Activated CD8-positive, alpha-beta T cell treated with anti-CD3 and anti-CD28 coated beads for 36 hours (primary cell): ENCODE measurements at regions not wholly inside any gene's neighbourhood (a gene's known extent, or its start where the extent isn't known, plus 50 kb on each side); places are given as distances from the start of the nearest gene placed in this dataset.

ENCODE experiments used
- ATAC-seq: fragments of 200-7000 bp; cut with Tn5 transposase; one replicate; pipeline ENCODE4 v1.10.0; 2021; ENCODE audit warnings: mild to moderate bottlenecking, moderate library complexity
- CTCF ChIA-PET: fragments of 350-600 bp; sonication (Branson Sonifier 250); formaldehyde crosslinking; loops from one replicate; lab custom pipeline; 2021; ENCODE audit warnings: antibody characterized with exemption; lab: Charles Lee
- POLR2A ChIA-PET: fragments of 350-600 bp; sonication (Branson Sonifier 250); formaldehyde crosslinking; loops from one replicate; lab custom pipeline; 2021; ENCODE audit warnings: antibody characterized with exemption; lab: Charles Lee
- DNase-seq: peaks from one replicate; pipeline ENCODE4 v3.0.0-alpha.2; 2020
- H3K27ac Mint-ChIP-seq: one replicate; pipeline ENCODE4 v1.8.0; 2021; ENCODE audit warnings: mild to moderate bottlenecking, mixed read lengths
- H3K27me3 Mint-ChIP-seq: one replicate; pipeline ENCODE4 v1.8.0; 2021; ENCODE audit warnings: mixed read lengths
- H3K36me3 Mint-ChIP-seq: one replicate; pipeline ENCODE4 v1.8.0; 2021; ENCODE audit warnings: low read depth, mixed read lengths
- H3K4me1 Mint-ChIP-seq: one replicate; pipeline ENCODE4 v1.8.0; 2021; ENCODE audit warnings: low read depth, mixed read lengths
- H3K4me3 Mint-ChIP-seq: one replicate; pipeline ENCODE4 v1.8.0; 2021; ENCODE audit warnings: mild to moderate bottlenecking, moderate library complexity, mixed read lengths
- H3K9me3 Mint-ChIP-seq: one replicate; pipeline ENCODE4 v1.8.0; 2021; ENCODE audit warnings: mixed read lengths
- CTCF ChIP-seq: fragments of 200-600 bp; IDR thresholded peaks from one replicate; pipeline ENCODE4 v1.8.0; 2022; ENCODE audit warnings: antibody characterized with exemption, mild to moderate bottlenecking
- intact Hi-C: fragments of 100-400 bp; cut with micrococcal nuclease; formaldehyde crosslinking; loops from one replicate; pipeline ENCODE4 v1.10.0; 2022

GRCh38 chr18:38557006-38557405, 991.4 kb upstream of the CELF4 start:
- no peak for DNase-seq
- CTCF ChIA-PET: interaction anchor here (1.0 kb wide), 1 partner anchor 16 kb away, joined by 3 read pairs; no protein-coding TSS in a partner anchor
- intact Hi-C loops: no loop called here
- no peak for TF ChIP-seq CTCF
- Mint-ChIP-seq H3K4me3 (no peak overlapping the region), H3K27me3 (no peaks in the 10 kb centered on the region), H3K4me1 (no peaks in the 10 kb centered on the region), H3K9me3 (no peaks in the 10 kb centered on the region), H3K36me3 (no peaks in the 10 kb centered on the region), H3K27ac (no peak overlapping the region)
- POLR2A ChIA-PET: interaction anchor here (0.6 kb wide), 1 partner anchor 14 kb away, joined by 3 read pairs; no protein-coding TSS in a partner anchor
- no peak for ATAC-seq

GRCh38 chr18:38552732-38553321, 987.2 kb upstream of the CELF4 start:
- Mint-ChIP-seq H3K9me3 (no peaks in the 10 kb centered on the region), H3K4me3 (no peak overlapping the region), H3K36me3 (no peaks in the 10 kb centered on the region), H3K27ac (no peak overlapping the region), H3K4me1 (no peaks in the 10 kb centered on the region), H3K27me3 (no peaks in the 10 kb centered on the region)
- DNase-seq (no peak), ATAC-seq (no peak)
- ChIA-PET POLR2A (no interaction called here), CTCF (interaction anchor here (1.2 kb wide), 1 partner anchor 174 kb away, joined by 3 read pairs; no protein-coding TSS in a partner anchor)
- no peak for TF ChIP-seq CTCF
- intact Hi-C loops: no loop called here

- ChIA-PET POLR2A (no interaction called here), CTCF (no interaction called here)
- H3K4me1 Mint-ChIP-seq: peaks cover under 1% of the 10 kb centered on the region
- H3K27me3 Mint-ChIP-seq: no peaks in the 10 kb centered on the region
- no peak for TF ChIP-seq CTCF
- no peaks in the 10 kb centered on the region for H3K36me3 Mint-ChIP-seq
- H3K27ac Mint-ChIP-seq: no peak overlapping the region
- H3K4me3 Mint-ChIP-seq: no peak overlapping the region
- H3K9me3 Mint-ChIP-seq: no peaks in the 10 kb centered on the region
- ATAC-seq: no peak
- DNase-seq: no peak
- intact Hi-C loops: no loop called here
Observed at GRCh38 chr18:38551881-38552280, 986.3 kb upstream of the CELF4 start.

- no peak overlapping the region for H3K27ac Mint-ChIP-seq
- peak; percentile 26 for DNase-seq
- TF ChIP-seq CTCF: no peak
- H3K4me3 Mint-ChIP-seq: no peak overlapping the region
- no peak for ATAC-seq
- intact Hi-C loops: no loop called here
- no peaks in the 10 kb centered on the region for H3K27me3 Mint-ChIP-seq
- ChIA-PET CTCF (no interaction called here), POLR2A (no interaction called here)
- no peaks in the 10 kb centered on the region for H3K9me3 Mint-ChIP-seq
- no peaks in the 10 kb centered on the region for H3K36me3 Mint-ChIP-seq
- H3K4me1 Mint-ChIP-seq: peaks cover 2% of the 10 kb centered on the region
Observed at GRCh38 chr18:38545071-38545470, 979.5 kb upstream of the CELF4 start.

GRCh38 chr18:38539856-38540255, 974.3 kb upstream of the CELF4 start:
- no peak for TF ChIP-seq CTCF
- ATAC-seq: no peak
- intact Hi-C loops: no loop called here
- POLR2A ChIA-PET: no interaction called here
- Mint-ChIP-seq H3K9me3 (peaks cover 3% of the 10 kb centered on the region), H3K27ac (no peak overlapping the region), H3K27me3 (no peaks in the 10 kb centered on the region), H3K36me3 (no peaks in the 10 kb centered on the region), H3K4me1 (no peaks in the 10 kb centered on the region), H3K4me3 (no peak overlapping the region)
- CTCF ChIA-PET: no interaction called here
- DNase-seq: no peak
